OCI-LY1 (cell line): ENCODE measurements at regions not wholly inside any gene's neighbourhood (a gene's known extent, or its start where the extent isn't known, plus 50 kb on each side); places are given as distances from the start of the nearest gene placed in this dataset.
A peak's percentile ranks its signal among the peaks of the same experiment; 100 is the strongest.

Experiments used
- H2AFZ ChIP-seq: fragments of 200-600 bp; sonication (generic), shearing (Covaris generic); 2 replicates; pipeline ENCODE4 v1.6.0; 2014; ENCODE audit warnings: antibody characterized with exemption, mild to moderate bottlenecking, low read length
- H3F3A ChIP-seq: fragments of 200-600 bp; sonication (generic), shearing (Covaris generic); 2 replicates; pipeline ENCODE4 v1.6.0; 2014; ENCODE audit warnings: mild to moderate bottlenecking, antibody characterized with exemption, low read length, moderate library complexity; ENCODE audit not compliant: insufficient read depth
- H3K27ac ChIP-seq: fragments of 200-600 bp; sonication (generic); 2 replicates; pipeline ENCODE4 v1.5.1; 2014; ENCODE audit warnings: low read length, mixed run types, mild to moderate bottlenecking, low read depth; ENCODE audit not compliant: poor library complexity, severe bottlenecking
- H3K27me3 ChIP-seq: fragments of 200-600 bp; sonication (generic); 2 replicates; pipeline ENCODE4 v1.6.0; 2014; ENCODE audit warnings: antibody characterized with exemption, mild to moderate bottlenecking, low read length, moderate library complexity; ENCODE audit not compliant: insufficient read depth
- H3K36me3 ChIP-seq: fragments of 200-600 bp; sonication (generic); 2 replicates; pipeline ENCODE4 v1.6.1; 2014; ENCODE audit warnings: mild to moderate bottlenecking, antibody characterized with exemption, low read length, moderate library complexity, mixed read lengths; ENCODE audit not compliant: insufficient read depth
- H3K4me1 ChIP-seq: fragments of 200-600 bp; sonication (generic); 2 replicates; pipeline ENCODE4 v1.5.1; 2014; ENCODE audit warnings: mild to moderate bottlenecking, low read length, moderate library complexity; ENCODE audit not compliant: insufficient read depth, severe bottlenecking
- H3K4me2 ChIP-seq: fragments of 200-600 bp; sonication (generic), shearing (Covaris generic); 2 replicates; pipeline ENCODE4 v1.6.1; 2014; ENCODE audit warnings: low read length
- H3K4me3 ChIP-seq: fragments of 200-600 bp; sonication (generic); 2 replicates; pipeline ENCODE4 v1.5.1; 2014; ENCODE audit warnings: low read length, low read depth, mild to moderate bottlenecking, mixed read lengths; ENCODE audit not compliant: poor library complexity, severe bottlenecking
- H3K79me2 ChIP-seq: fragments of 200-600 bp; shearing (Covaris generic); 2 replicates; pipeline ENCODE4 v1.6.1; 2016; ENCODE audit warnings: mixed run types, low read length, mixed read lengths; ENCODE audit not compliant: insufficient read depth
- H3K9ac ChIP-seq: fragments of 200-600 bp; sonication (generic), shearing (Covaris generic); 2 replicates; pipeline ENCODE4 v1.6.1; 2014; ENCODE audit warnings: mild to moderate bottlenecking, low read length, mixed read lengths
- H3K9me2 ChIP-seq: fragments of 200-600 bp; sonication (generic), shearing (Covaris generic); 2 replicates; pipeline ENCODE4 v1.6.1; 2014; ENCODE audit warnings: low read depth, mild to moderate bottlenecking, low read length, mixed read lengths
- H3K9me3 ChIP-seq: fragments of 200-600 bp; shearing (Covaris generic); 2 replicates; pipeline ENCODE4 v1.6.1; 2014; ENCODE audit warnings: low read length, mixed read lengths
- H4K20me1 ChIP-seq: fragments of 200-600 bp; sonication (generic), shearing (Covaris generic); 2 replicates; pipeline ENCODE4 v1.6.0; 2016; ENCODE audit warnings: mild to moderate bottlenecking, low read length; ENCODE audit not compliant: insufficient read depth
- EZH2 ChIP-seq: fragments of 200-600 bp; sonication (generic), shearing (Covaris generic); IDR thresholded peaks from 2 replicates; pipeline ENCODE4 v1.8.0; 2017; ENCODE audit warnings: borderline replicate concordance, mixed run types, mild to moderate bottlenecking, antibody characterized with exemption, low read length, moderate library complexity, mixed read lengths
- TF ChIP-seq, protein P1 (sequence below): fragments of 200-600 bp; sonication (generic), shearing (Covaris generic); IDR thresholded peaks from 2 replicates; pipeline ENCODE4 v1.5.1; 2017; ENCODE audit warnings: mild to moderate bottlenecking, antibody characterized with exemption, low read length, moderate library complexity, mixed read lengths

DNA sequence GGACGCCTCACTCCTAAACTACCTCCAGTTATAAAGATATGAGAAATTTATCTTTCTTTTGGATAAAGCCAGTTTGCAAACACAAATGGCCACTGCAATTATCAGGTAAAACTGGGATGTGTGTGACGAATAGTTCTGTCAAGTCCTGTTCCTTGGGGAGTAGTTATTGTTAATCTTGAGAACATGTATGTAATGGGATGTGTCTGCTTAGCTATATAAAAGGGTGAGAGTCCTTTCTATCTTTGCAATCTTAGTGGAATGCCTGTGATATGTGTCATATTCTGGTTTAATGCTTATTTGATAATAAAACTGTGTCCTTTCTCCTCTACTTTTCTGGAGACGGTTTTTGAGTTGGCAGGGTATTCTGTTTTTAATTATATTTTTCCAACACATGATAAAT, 56.1 kb upstream of the PKP2 start:
- no peaks in the 10 kb centered on the region for H3F3A ChIP-seq
- no peaks in the 10 kb centered on the region for H3K36me3 ChIP-seq
- no peak overlapping the region for H3K4me2 ChIP-seq
- H3K4me3 ChIP-seq = no peak overlapping the region
- H2AFZ ChIP-seq = no peak overlapping the region
- no peak overlapping the region for H3K9ac ChIP-seq
- H3K9me2 ChIP-seq = no peaks in the 10 kb centered on the region
- H3K9me3 ChIP-seq = no peaks in the 10 kb centered on the region
- TF ChIP-seq, protein P1, sequence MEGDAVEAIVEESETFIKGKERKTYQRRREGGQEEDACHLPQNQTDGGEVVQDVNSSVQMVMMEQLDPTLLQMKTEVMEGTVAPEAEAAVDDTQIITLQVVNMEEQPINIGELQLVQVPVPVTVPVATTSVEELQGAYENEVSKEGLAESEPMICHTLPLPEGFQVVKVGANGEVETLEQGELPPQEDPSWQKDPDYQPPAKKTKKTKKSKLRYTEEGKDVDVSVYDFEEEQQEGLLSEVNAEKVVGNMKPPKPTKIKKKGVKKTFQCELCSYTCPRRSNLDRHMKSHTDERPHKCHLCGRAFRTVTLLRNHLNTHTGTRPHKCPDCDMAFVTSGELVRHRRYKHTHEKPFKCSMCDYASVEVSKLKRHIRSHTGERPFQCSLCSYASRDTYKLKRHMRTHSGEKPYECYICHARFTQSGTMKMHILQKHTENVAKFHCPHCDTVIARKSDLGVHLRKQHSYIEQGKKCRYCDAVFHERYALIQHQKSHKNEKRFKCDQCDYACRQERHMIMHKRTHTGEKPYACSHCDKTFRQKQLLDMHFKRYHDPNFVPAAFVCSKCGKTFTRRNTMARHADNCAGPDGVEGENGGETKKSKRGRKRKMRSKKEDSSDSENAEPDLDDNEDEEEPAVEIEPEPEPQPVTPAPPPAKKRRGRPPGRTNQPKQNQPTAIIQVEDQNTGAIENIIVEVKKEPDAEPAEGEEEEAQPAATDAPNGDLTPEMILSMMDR = no peak
- no peaks in the 10 kb centered on the region for H3K27me3 ChIP-seq
- no peak overlapping the region for H3K27ac ChIP-seq
- no peaks in the 10 kb centered on the region for H4K20me1 ChIP-seq
- no peaks in the 10 kb centered on the region for H3K4me1 ChIP-seq
- no peaks in the 10 kb centered on the region for H3K79me2 ChIP-seq

DNA sequence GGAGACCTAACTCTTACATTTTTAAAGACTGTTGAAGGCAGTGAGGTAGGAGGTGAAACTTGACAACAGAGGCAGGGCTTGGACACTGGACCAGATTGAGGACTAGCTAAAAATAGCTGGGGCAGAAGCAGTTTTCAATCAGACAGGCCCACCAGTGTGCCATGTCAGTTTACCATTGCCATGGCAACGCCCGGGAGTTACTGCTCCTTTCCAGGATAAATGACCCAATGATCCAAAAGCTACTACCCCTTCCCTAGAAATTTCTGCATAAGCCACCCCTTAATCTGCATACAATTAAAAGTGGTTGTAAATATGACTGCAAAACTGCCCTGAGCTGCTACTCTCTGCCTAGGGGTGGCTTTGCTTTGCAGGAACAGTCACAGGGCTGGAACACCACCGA, 53.2 kb upstream of the PKP2 start:
- Histone ChIP-seq H3K79me2 (no peaks in the 10 kb centered on the region), H3F3A (no peaks in the 10 kb centered on the region), H3K27me3 (no peaks in the 10 kb centered on the region), H3K36me3 (no peaks in the 10 kb centered on the region), H3K9ac (no peak overlapping the region), H3K4me3 (no peak overlapping the region), H3K4me1 (no peaks in the 10 kb centered on the region), H3K27ac (no peak overlapping the region), H3K4me2 (no peak overlapping the region), H3K9me3 (no peaks in the 10 kb centered on the region), H3K9me2 (no peaks in the 10 kb centered on the region), H4K20me1 (no peaks in the 10 kb centered on the region), H2AFZ (no peak overlapping the region)
- no peak for TF ChIP-seq EZH2
- TF ChIP-seq, protein P1 = no peak

DNA sequence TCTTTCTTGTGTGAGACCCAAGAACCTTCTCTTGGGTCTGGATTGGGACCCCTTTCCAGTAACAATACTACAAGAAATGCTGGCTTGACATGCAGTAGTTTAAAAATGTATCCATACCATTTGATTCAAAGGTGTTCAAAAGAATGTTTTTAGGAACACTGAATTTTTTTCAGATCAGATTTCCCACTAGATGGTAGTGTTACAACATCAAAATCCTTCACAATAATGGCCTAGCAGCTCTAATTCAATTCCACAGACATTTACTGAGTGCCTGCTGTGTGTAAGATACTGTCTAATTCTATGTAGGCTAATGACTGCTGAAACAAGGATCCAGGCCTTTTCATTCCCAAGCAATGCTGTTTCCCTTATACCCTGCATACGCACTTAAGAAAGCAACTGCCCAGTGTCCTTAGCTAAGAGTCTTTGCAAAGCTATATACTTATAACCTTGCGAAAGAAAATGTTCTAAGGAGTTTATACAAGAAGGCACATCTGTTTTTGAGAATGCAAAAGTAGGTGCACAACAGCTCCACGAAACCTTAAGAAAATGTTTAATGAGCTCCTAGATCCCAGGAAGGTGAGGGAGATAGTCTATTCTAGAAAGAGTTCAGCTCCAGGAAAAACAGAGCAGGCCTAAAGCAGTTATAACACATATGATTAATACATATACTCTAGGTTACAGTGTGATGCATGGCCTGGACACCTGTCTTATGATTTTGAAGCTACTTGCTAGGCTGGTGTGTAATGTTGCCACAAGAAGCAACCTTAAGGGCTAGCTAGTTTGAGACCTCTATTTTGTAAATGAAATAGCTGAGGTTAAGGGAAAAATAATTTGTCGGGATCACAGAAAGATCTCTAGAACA, 50.9 kb upstream of the PKP2 start:
- Histone ChIP-seq H2AFZ (no peak overlapping the region), H3K4me1 (no peaks in the 10 kb centered on the region), H3F3A (no peaks in the 10 kb centered on the region), H3K4me3 (no peak overlapping the region), H3K4me2 (no peak overlapping the region), H3K79me2 (no peaks in the 10 kb centered on the region), H3K27me3 (no peaks in the 10 kb centered on the region), H3K9me3 (no peaks in the 10 kb centered on the region), H3K9me2 (no peaks in the 10 kb centered on the region), H3K36me3 (no peaks in the 10 kb centered on the region), H4K20me1 (no peaks in the 10 kb centered on the region), H3K9ac (no peak overlapping the region), H3K27ac (no peak overlapping the region)
- no peak for TF ChIP-seq EZH2
- TF ChIP-seq, protein P1 = peak; percentile 27; the same call in 1 of the 2 replicates
